NCI-H1092 (cell line): ENCODE measurements at regions not wholly inside any gene's neighbourhood (a gene's known extent, or its start where the extent isn't known, plus 50 kb on each side); places are given as distances from the start of the nearest gene placed in this dataset.

Experiments used
- DNase-seq: peaks from one replicate; lab custom pipeline; 2025; lab: John Stamatoyannopoulos, UW

GRCh38 chr9:99436616-99437015 lies 214.5 kb downstream of the SEC61B start:
- DNase-seq = no peak

DNA sequence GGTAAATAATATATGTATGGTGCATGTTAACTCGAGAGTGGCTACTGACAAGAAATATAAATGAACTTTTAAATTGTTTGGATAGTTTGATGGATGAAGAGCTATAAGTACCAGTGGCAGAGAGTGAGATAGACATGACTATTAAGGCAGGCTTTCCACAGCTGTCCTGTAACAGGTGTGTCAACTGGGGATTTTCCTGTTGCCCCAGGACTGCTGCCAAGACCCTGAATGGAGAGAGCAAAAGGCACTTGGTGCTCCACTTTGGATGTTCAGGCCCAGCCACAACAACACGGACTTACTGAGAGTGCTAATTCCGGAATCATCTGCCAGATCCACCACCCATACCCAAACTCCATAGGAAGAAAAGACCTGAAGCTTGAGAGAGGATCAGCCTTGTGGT lies 215.1 kb downstream of the SEC61B start:
- DNase-seq = no peak

DNA sequence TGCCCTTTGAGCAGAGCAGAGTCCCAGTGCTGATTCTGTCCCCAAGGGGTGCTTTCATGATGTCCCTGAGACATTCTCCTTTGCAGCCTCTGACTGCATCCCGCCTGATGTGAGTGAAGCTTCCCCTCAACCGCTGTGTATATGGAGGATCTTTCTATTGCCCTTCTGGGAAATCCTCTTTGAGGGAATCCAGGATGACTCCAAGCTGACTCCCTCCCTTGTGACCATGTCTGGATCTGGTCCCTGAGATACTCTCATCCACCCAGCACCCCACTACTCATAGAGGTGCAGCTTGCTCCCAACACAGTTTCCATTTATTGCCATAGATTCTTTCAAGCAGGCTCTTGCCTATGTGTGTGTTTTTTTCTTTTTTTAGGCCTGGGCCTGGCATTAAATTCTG lies 216.5 kb downstream of the SEC61B start:
- no peak for DNase-seq

DNA sequence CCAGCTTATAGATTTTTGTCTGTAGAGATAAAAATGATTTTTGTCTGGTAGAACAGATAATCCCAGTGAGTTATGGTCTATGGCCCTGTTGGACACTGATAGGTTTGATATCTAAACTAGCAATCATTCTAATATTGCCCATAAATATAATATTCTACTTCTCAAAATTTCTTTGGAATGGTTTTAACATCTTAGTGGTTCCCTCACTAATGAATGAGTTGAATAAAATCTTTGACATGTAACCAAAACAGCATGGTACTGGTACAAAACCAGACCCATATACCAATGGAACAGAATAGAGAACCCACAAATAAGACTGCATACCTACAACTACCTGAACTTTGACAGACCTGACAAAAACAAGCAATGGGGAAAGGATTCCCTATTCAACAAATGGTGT lies 219.7 kb downstream of the SEC61B start:
- no peak for DNase-seq

GRCh38 chr9:99445371-99445891 lies 223.3 kb downstream of the SEC61B start:
- DNase-seq = no peak

GRCh38 chr9:99445920-99446319 lies 223.8 kb downstream of the SEC61B start:
- no peak for DNase-seq

GRCh38 chr9:99447951-99448350 lies 225.9 kb downstream of the SEC61B start:
- DNase-seq = no peak

GRCh38 chr9:99449726-99450125 lies 227.6 kb downstream of the SEC61B start:
- no peak for DNase-seq

GRCh38 chr9:99451112-99451606 lies 229.1 kb downstream of the SEC61B start:
- peak; percentile 37 for DNase-seq

DNA sequence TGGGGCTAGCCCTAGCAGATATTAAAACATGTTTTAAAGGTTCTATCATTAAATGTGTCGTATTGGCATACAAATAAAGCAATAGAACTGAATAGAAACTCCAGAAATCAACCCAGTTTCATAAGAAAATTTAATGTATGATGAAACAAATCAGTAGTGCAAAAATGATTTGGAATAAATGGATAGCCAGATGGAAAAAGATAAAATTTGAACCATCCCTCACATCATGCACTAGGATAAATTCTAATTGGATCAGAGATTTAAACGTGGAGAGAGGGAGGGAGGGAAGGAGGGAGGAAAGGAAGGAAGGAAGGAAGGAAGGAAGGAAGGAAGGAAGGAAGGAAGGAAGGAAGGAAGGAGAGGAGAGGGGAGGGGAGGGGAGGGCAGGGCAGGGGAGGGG lies 235.3 kb downstream of the SEC61B start:
- DNase-seq = no peak

DNA sequence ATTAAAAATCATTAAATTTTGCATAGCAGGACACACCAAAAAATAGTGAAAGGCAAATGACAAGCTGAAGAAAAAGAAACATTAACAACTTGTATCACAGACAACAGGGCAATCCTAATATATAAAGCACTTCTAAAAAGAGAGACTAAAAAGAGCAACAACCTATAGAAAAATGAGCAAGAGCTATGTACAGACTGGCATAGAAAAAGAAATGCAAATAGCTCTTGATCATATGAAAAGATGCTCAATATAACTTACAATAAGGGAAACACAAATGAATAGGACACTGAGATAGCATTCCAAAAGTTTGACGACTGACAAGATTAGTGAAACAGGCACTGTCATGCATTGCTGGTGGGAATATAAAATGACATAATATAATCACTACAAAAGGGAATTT lies 235.9 kb downstream of the SEC61B start:
- no peak for DNase-seq

GRCh38 chr9:99459919-99460318 lies 237.8 kb downstream of the SEC61B start:
- DNase-seq = no peak

DNA sequence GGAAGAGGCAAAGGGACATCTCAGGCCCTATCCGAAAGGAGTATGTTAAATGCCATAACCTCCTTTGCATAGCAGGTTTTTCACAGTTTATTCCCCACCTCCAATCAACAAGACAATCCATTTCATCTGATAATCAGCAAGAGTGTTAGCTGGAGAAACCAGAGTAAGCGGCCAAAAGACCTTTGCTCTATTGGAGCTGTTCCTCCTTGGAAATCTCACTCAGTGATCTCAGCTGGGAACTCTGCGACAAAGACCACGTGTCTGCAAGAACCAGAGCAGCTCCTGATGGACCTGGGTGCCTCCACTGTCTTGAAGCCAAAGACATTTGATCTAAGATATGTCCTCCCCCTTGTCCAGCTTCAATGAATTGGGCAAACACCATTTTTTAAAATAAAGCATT lies 241.0 kb downstream of the SEC61B start:
- no peak for DNase-seq

GRCh38 chr9:99464568-99464967 lies 242.5 kb downstream of the SEC61B start:
- no peak for DNase-seq

- peak; percentile 76 for DNase-seq
Measured at GRCh38 chr9:99465231-99465907, 243.3 kb downstream of the SEC61B start.

GRCh38 chr9:99466104-99466503 lies 244.0 kb downstream of the SEC61B start:
- no peak for DNase-seq

- DNase-seq = no peak
Measured at GRCh38 chr9:99466781-99467180, 244.7 kb downstream of the SEC61B start.

- DNase-seq = no peak
Measured at GRCh38 chr9:99471033-99471432, 249.0 kb downstream of the SEC61B start.

- no peak for DNase-seq
Measured at GRCh38 chr9:99472240-99472915, 250.3 kb downstream of the SEC61B start.

DNA sequence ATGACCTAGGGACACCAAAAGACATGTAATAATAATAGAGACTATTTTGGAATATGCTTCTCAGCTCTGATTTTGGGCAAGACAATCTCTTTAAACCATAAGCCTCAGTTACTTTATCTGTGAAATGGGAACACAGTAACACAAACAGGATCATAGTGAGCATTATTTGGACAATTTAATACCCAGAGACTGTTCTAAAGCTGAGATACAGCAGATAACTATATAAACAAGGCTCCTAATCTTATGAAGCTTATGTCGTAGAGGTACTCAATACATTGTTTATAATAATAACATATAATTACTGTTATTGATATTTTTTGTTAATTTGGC lies 250.8 kb downstream of the SEC61B start:
- no peak for DNase-seq

DNA sequence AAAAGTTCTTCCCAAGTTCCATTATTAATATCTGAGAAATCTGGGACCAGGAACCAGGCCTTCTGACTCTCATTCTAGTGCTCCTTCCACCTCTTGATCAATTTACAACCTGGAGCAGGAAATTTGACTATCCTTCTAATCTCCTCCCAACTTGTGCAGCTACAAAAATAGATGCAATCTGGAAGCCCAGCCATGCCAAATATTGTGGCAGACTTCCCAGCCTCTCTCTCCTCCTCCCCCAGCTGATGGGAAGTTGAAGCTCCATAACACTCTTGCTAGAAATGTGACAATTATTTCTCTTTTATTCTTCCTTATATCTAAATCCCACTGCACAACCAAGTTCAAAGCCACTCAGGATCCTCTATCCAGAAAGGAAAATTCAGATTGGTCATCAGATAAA lies 252.1 kb downstream of the SEC61B start:
- DNase-seq = no peak

GRCh38 chr9:99475401-99476065 lies 253.5 kb downstream of the SEC61B start:
- no peak for DNase-seq

DNA sequence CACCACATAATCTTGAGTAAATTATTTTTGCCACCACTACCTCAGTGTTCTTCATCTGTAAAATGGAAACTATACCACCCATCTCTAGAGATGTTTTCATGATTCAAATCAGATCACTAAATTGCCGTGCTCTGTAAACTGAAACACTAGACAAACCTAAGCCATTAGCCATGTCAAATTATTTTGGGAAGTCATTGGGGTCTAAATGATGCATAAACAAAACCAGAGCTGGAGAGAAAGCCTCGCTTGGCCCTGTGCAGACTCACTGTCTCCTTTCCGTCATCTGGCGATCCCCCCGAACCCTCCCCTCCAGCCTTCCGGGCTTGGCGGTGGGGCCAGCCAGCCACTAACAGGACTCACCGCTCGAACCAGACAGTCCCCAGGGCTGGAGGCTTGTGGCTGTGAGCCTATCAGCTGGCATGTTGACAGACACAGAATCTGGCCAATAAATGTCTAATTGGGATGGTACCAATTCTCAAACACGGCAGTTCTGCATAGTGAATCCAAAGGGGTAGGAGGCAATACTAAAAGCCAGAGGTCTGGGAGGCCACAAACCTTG lies 256.5 kb downstream of the SEC61B start:
- no peak for DNase-seq
